HG02678 (cell line): ENCODE measurements at regions not wholly inside any gene's neighbourhood (a gene's known extent, or its start where the extent isn't known, plus 50 kb on each side); places are given as distances from the start of the nearest gene placed in this dataset.

ENCODE experiments used
- ATAC-seq: cut with Tn5 transposase; IDR thresholded peaks from one replicate; pipeline ENCODE4 v1.9.1; 2021; ENCODE audit warnings: mild to moderate bottlenecking, moderate library complexity; ENCODE audit not compliant: unreplicated experiment

DNA sequence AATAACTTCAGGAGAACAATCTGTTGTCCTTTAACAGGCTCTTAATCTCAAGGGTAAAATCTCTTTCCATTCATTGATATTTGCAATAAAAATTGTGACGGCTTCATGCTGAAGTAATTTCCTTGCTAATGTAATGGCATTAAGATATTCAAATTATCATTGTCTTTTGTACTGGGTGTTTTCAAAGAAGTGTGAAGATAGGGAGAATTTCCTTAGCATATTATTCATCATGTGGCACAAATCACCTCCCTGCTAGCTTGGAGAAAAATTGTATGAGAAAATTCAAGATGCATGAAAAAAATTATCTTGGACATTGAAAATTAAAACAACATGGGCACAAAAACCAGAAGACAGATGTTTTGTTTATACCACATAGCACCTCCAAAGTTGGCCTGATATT is 63.6 kb upstream of the ARID2 start:
- ATAC-seq, result no peak

DNA sequence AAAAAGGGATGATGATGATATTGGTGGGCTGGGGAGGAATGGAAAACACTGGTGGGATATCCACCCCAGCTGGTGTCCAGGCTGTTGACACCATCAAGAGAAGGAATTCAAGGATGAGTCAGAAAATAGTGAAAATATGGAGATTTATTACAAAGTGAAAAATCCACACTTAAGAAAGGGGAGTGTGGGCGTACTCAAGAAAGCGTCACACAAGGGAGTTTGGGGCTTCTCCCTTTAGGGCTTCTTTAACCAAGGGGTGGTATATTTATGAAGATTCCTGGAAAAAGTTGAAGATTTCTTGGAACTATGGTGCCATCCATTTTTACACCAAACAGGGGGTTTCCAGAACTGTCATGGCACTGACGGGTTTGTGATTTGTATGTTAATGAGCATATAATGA is 63.1 kb upstream of the ARID2 start:
- ATAC-seq, result no peak

DNA sequence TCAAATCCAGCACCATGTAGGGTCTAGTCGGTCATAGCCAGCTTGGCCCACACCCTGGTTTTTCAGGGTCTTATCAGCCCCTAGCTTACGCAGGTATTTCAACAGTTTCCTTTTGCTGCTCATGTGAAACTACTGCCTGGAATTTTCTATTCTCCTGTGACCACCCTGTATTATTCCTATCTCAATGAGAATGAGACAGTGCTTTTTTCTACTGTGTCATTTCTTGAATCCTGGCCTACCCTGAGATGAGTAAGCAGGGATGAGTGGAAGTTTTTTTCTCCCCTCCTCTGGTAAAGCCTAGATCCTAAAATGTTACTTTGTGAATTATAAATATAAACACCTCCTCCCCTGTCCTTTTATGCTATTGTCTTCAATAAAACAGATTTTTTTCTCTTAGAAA is 62.7 kb upstream of the ARID2 start:
- no peak for ATAC-seq

DNA sequence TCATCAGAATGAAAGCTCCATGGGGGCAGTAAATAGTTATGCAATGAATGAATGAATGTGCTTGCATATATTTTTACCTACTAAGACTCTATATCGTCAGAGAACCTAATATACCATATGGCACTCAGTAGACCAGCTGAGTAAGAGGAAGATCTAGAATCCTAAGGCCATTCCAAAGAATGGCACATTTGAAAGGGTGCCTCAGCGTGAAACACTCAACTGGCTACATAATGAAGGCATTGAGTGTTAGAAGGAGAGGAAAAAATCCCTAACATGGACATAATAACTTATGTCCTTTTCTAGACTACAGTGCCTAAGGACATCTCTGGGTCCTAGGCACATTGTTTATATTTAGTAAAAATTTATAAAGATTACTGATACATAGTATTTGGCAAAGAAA is 61.7 kb upstream of the ARID2 start:
- no peak for ATAC-seq

DNA sequence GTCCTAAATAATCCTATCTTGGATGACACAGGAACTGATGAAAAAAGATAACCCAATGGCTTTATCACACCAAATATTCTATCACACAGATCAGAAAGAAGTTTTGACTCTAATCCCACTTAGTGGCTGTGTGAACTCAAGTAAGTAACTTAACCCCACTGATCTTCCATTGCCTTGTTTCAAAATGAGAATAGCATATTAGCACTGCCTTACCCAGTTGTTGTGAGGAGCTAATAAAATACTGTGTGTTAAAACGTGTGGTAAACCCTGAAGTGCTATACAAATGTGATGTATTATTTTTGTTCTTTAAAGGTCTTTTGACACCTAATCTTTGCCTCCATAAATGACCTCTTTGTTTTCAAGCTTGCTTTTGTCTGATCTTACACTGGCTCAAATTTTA is 60.9 kb upstream of the ARID2 start:
- ATAC-seq, result peak; percentile 8

GRCh38 chr12:45669093-45669492 is 60.4 kb upstream of the ARID2 start:
- ATAC-seq, result peak; percentile 83

DNA sequence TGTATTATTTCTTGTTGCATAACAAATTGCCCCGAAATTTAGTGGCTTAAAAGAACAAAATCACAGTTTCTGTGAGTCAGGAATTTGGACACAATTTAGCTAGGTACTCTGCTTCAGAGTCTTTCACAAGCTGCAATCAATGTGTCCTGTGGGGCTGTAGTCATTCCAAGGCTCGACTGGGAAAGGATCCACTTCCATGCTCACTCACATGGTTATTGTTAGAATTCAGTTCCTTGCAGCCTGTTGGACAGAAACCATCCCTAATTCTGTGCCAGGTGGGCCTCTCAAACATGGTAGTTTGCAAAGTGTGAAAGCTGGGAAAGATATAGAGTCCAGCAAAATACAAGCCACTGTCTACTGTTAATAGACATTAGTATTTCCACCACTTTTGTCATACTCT is 59.7 kb upstream of the ARID2 start:
- no peak for ATAC-seq

DNA sequence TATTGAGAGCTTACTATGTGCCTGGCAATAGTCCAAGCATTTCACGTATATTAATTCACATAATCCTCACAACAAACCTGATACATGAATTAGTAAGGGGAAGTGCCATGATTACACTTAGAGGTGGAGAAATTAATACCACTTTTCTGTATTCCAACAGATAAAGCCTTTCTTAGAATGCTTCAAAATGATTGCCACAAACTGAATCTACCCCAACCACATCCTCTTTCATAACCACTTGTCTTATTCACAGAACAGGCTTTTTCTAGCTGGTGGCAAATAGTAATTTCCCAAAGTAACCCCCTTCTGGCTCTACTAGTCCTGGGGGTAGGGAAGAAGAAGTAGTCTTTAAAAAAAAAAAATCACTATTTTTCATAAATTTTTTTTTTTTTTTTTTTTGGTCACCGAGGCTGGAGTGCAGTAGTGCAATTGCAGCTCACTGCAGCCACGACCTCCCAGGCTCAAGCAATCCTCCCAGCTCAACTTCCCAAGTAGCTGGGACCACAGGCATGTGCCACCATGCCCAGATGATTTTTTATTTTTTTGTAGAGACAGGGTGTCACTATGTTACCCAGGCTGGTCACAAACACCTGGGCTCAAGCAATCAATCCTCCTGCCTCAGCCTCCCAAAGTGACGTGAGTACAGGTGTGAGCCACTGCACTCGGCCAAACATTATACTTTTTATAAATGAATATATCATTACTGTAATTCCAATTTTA is 59.0 kb upstream of the ARID2 start:
- peak; percentile 57 for ATAC-seq

GRCh38 chr12:45671254-45671653 is 58.3 kb upstream of the ARID2 start:
- ATAC-seq, result no peak

- ATAC-seq, result no peak
These were observed 55.1 kb upstream of the ARID2 start for GRCh38 chr12:45674181-45674977.

DNA sequence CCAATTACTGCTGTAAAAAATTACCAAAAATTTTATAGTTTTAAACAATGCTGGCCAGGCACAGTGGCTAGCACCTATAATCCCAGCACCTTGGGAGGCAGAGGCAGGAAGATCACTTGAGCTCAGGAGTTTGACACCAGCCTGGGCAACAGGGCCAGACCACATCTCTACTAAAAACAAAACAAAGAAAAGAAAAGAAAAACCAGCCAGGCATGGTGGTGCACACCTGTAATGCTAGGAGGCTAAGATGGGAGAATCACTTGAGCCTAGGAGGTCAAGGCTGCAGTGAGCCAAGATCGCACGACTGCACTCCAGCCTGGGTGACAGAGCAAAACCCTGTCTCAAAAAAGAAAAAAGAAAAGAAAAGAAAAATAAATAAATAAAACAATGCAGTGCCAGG is 54.0 kb upstream of the ARID2 start:
- ATAC-seq, result no peak
